Type B pancreatic cell (in vitro differentiated cells): ENCODE measurements at regions not wholly inside any gene's neighbourhood (a gene's known extent, or its start where the extent isn't known, plus 50 kb on each side); places are given as distances from the start of the nearest gene placed in this dataset.

Source experiments
- DNase-seq: peaks from one replicate; pipeline ENCODE4 v3.0.0; 2021; ENCODE audit warnings: mixed read lengths; ENCODE audit not compliant: unreplicated experiment; ENCODE audit errors: extremely low spot score
- H3K27ac Mint-ChIP-seq: 2 replicates; pipeline ENCODE4 v1.8.0; 2021; ENCODE audit warnings: mild to moderate bottlenecking, mixed read lengths
- H3K27me3 Mint-ChIP-seq: 2 replicates; pipeline ENCODE4 v1.8.0; 2021; ENCODE audit warnings: mixed read lengths
- H3K36me3 Mint-ChIP-seq: 2 replicates; pipeline ENCODE4 v1.8.0; 2021; ENCODE audit warnings: mixed read lengths
- H3K4me1 Mint-ChIP-seq: one replicate; pipeline ENCODE4 v1.8.0; 2021; ENCODE audit warnings: mixed read lengths; ENCODE audit not compliant: unreplicated experiment
- H3K4me3 Mint-ChIP-seq: 2 replicates; pipeline ENCODE4 v1.8.0; 2021; ENCODE audit warnings: mild to moderate bottlenecking, mixed read lengths
- H3K9me3 Mint-ChIP-seq: 2 replicates; pipeline ENCODE4 v1.8.0; 2021; ENCODE audit warnings: mixed read lengths
- CTCF ChIP-seq: fragments of 200-600 bp; sonication (generic); conservative IDR thresholded peaks from 2 replicates; pipeline ENCODE4 v1.5.0; 2021; ENCODE audit warnings: antibody characterized with exemption, mild to moderate bottlenecking

DNA sequence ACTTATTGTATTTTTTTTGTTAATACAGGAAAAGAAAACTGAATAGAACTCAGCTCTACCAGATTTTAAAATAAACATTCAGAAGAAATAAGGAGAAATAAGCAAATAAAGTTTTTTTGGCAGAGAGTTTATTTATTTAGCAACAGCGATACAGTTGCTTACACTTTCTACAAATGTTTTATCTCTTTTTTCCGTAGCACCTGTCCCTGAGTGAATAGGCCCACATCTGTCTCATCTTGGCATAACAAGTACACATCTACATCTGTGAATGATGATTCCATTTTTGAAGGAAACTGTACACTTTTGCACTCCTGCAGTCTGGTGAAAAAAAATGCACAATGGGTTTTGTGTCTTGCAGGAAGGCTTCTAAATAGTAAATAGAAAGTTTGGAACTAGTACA is 783.6 kb upstream of the ZEB2 start:
- H3K4me3 Mint-ChIP-seq: no peak overlapping the region

DNA sequence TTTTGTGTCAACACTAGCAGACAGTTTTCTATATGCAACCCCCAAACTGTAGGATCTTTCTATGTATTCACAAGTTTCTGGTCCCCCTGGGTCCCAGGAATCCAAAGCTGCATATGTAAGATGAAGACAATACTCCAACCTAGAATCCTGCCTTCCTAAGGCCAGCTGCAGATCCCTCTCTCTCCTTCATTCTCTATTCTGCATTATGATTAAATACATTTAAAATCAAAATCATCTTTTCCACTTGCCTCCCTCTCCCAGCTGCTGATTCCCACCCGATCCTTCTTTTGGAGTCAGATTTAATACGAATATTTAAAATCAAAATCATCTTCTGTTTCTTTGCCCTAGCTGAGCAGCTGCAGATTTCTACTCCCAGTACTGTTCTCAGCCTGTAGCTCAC is 783.0 kb upstream of the ZEB2 start:
- no peak for TF ChIP-seq CTCF
- Mint-ChIP-seq H3K4me3 (no peak overlapping the region), H3K27me3 (peaks cover 10% of the 10 kb centered on the region), H3K36me3 (no peaks in the 10 kb centered on the region), H3K4me1 (peaks cover 6% of the 10 kb centered on the region), H3K9me3 (no peaks in the 10 kb centered on the region), H3K27ac (no peak overlapping the region)
- no peak for DNase-seq

More for the DNA sequence above, 783.6 kb upstream of the ZEB2 start:
- Mint-ChIP-seq H3K4me1 (peaks cover 6% of the 10 kb centered on the region), H3K27ac (no peak overlapping the region), H3K27me3 (peaks cover 8% of the 10 kb centered on the region), H3K36me3 (no peaks in the 10 kb centered on the region), H3K9me3 (no peaks in the 10 kb centered on the region)
- TF ChIP-seq CTCF: no peak
- DNase-seq: no peak

GRCh38 chr2:145302451-145302850 is 782.5 kb upstream of the ZEB2 start:
- Mint-ChIP-seq H3K27ac (no peak overlapping the region), H3K36me3 (no peaks in the 10 kb centered on the region), H3K27me3 (peaks cover 10% of the 10 kb centered on the region), H3K4me3 (no peak overlapping the region), H3K4me1 (peaks cover 6% of the 10 kb centered on the region), H3K9me3 (no peaks in the 10 kb centered on the region)
- no peak for DNase-seq
- no peak for TF ChIP-seq CTCF

DNA sequence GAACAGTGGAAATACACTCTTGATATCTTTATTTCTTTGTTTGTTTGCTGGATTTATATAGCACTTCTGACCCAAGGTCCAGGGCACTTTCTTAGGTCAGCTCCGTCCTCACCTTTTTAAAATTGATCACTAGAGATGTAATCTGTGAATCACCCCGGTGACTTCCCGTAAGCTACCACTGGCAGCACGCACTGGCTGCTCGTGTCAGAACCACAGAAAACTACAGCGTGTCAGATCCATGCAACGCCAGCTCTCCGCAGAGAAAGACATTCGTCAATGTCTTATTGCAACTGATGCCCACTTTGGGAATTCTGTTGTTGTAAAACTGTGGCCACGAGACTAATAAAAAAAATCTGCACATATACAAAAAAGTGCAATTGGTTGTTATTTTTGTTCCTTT is 779.4 kb upstream of the ZEB2 start:
- Mint-ChIP-seq H3K9me3 (no peaks in the 10 kb centered on the region), H3K27ac (no peak overlapping the region), H3K36me3 (no peaks in the 10 kb centered on the region), H3K27me3 (peaks cover 10% of the 10 kb centered on the region), H3K4me3 (no peak overlapping the region), H3K4me1 (peaks cover 6% of the 10 kb centered on the region)
- no peak for TF ChIP-seq CTCF
- no peak for DNase-seq

DNA sequence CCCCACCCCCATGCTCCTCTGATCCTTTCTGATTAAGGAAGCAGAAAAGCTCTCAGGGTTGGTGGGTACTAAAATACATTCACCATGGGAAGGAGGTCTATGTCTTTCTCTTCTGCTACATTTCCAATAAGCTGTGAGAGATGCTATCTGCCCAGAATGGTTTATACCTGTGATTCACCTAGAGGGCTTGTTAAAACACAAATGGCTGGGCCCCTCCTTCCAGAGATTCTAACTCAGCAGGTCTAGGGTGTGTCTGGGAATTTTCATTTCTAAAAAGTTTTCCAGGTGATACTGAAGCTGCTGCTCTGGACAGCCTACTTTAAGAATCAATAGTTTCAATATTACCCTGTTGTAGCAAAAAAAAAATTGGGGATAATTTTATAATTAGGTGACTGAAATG is 772.2 kb upstream of the ZEB2 start:
- Mint-ChIP-seq H3K4me1 (peaks cover 5% of the 10 kb centered on the region), H3K9me3 (no peaks in the 10 kb centered on the region), H3K4me3 (no peak overlapping the region), H3K27me3 (no peaks in the 10 kb centered on the region), H3K36me3 (no peaks in the 10 kb centered on the region), H3K27ac (no peak overlapping the region)
- no peak for TF ChIP-seq CTCF
- DNase-seq: no peak

GRCh38 chr2:145290986-145291385 is 771.1 kb upstream of the ZEB2 start:
- Mint-ChIP-seq H3K4me3 (no peak overlapping the region), H3K27ac (no peak overlapping the region), H3K36me3 (no peaks in the 10 kb centered on the region), H3K9me3 (no peaks in the 10 kb centered on the region), H3K4me1 (peaks cover 12% of the 10 kb centered on the region), H3K27me3 (no peaks in the 10 kb centered on the region)
- no peak for TF ChIP-seq CTCF
- no peak for DNase-seq
